Thoracic aorta (tissue), 2 donors: ENCODE measurements at regions not wholly inside any gene's neighbourhood (a gene's known extent, or its start where the extent isn't known, plus 50 kb on each side); places are given as distances from the start of the nearest gene placed in this dataset.

Experiments
- ATAC-seq: fragments of 150-250 bp; one replicate; pipeline ENCODE4 v1.8.0; 2017; ENCODE audit warnings: low read depth; ENCODE audit not compliant: insufficient number of reproducible peaks, low FRiP score
- DNase-seq: peaks from one replicate; pipeline ENCODE4 v3.0.0-alpha.2; 2020; ENCODE audit warnings: low spot score
- H3K27ac ChIP-seq, 2 donors: fragments of 200-600 bp; sonication (generic); 1 replicate in 1 of 2; 2 replicates in 1 of 2; pipeline ENCODE4 v1.5.1; 2016; ENCODE audit warnings: mild to moderate bottlenecking in 2 of 2, moderate library complexity in 2 of 2
- H3K27me3 ChIP-seq: fragments of 200-600 bp; sonication (generic); replicated peaks from 2 replicates; pipeline ENCODE4 v1.6.0; 2016; ENCODE audit warnings: mild to moderate bottlenecking; ENCODE audit not compliant: insufficient read depth
- H3K36me3 ChIP-seq: fragments of 200-600 bp; sonication (generic); one replicate; pipeline ENCODE4 v1.5.1; 2016
- H3K4me1 ChIP-seq, 2 donors: fragments of 200-600 bp; sonication (generic); 1 replicate in 1 of 2; 2 replicates in 1 of 2; pipeline versions ENCODE4 v1.5.1 to v1.6.0; 2016; ENCODE audit warnings: low read depth in 2 of 2, mild to moderate bottlenecking in 1 of 2; ENCODE audit not compliant: control insufficient read depth in 1 of 2
- H3K4me3 ChIP-seq: fragments of 200-600 bp; sonication (generic); 2 replicates; pipeline ENCODE4 v1.5.1; 2016; ENCODE audit warnings: mild to moderate bottlenecking
- H3K9me3 ChIP-seq: fragments of 200-600 bp; sonication (generic); 2 replicates; pipeline ENCODE4 v1.5.1; 2016
- CTCF ChIP-seq: fragments of 200-600 bp; sonication (generic); IDR thresholded peaks from one replicate; pipeline ENCODE4 v1.5.1; 2019; ENCODE audit warnings: antibody characterized with exemption

- no peaks in the 10 kb centered on the region for H3K36me3 ChIP-seq
- no peak for TF ChIP-seq CTCF
- no peak overlapping the region for H3K27ac ChIP-seq
- no peaks in the 10 kb centered on the region for H3K27me3 ChIP-seq
- ATAC-seq: no peak
- no peaks in the 10 kb centered on the region for H3K9me3 ChIP-seq
- H3K4me3 ChIP-seq: no peak overlapping the region
- no peak for DNase-seq
- no peaks in the 10 kb centered on the region for H3K4me1 ChIP-seq
Observed at GRCh38 chr20:10943686-10944265, 270.0 kb upstream of the JAG1 start.

- no peak for ATAC-seq
- no peak overlapping the region for H3K27ac ChIP-seq
- H3K9me3 ChIP-seq: no peaks in the 10 kb centered on the region
- TF ChIP-seq CTCF: no peak
- H3K36me3 ChIP-seq: no peaks in the 10 kb centered on the region
- no peak for DNase-seq
- no peaks in the 10 kb centered on the region for H3K4me1 ChIP-seq
- no peaks in the 10 kb centered on the region for H3K27me3 ChIP-seq
- no peak overlapping the region for H3K4me3 ChIP-seq
Observed at GRCh38 chr20:10946124-10946880, 272.5 kb upstream of the JAG1 start.

GRCh38 chr20:10947726-10948125 lies 273.9 kb upstream of the JAG1 start:
- Histone ChIP-seq H3K36me3 (no peaks in the 10 kb centered on the region), H3K4me3 (no peak overlapping the region), H3K27ac (no peak overlapping the region), H3K4me1 (no peaks in the 10 kb centered on the region), H3K27me3 (no peaks in the 10 kb centered on the region), H3K9me3 (no peaks in the 10 kb centered on the region)
- no peak for DNase-seq
- TF ChIP-seq CTCF: no peak
- no peak for ATAC-seq

- ATAC-seq (no peak), DNase-seq (no peak)
- no peak overlapping the region for H3K27ac ChIP-seq
- H3K4me1 ChIP-seq: peaks cover 3 to 10% of the 10 kb centered on the region in 2 donors
- no peaks in the 10 kb centered on the region for H3K9me3 ChIP-seq
- no peak overlapping the region for H3K4me3 ChIP-seq
- TF ChIP-seq CTCF: no peak
- no peaks in the 10 kb centered on the region for H3K36me3 ChIP-seq
- no peaks in the 10 kb centered on the region for H3K27me3 ChIP-seq
Observed at GRCh38 chr20:10949930-10950783, 276.4 kb upstream of the JAG1 start.

GRCh38 chr20:10951216-10951615 lies 277.4 kb upstream of the JAG1 start:
- H3K36me3 ChIP-seq: no peaks in the 10 kb centered on the region
- DNase-seq: no peak
- TF ChIP-seq CTCF: no peak
- no peak for ATAC-seq
- no peak overlapping the region for H3K4me3 ChIP-seq
- H3K27me3 ChIP-seq: no peaks in the 10 kb centered on the region
- no peaks in the 10 kb centered on the region for H3K9me3 ChIP-seq
- peaks cover 4 to 11% of the 10 kb centered on the region in 2 donors for H3K4me1 ChIP-seq
- no peak overlapping the region for H3K27ac ChIP-seq
